Limb (tissue), 2 donors: ENCODE measurements at regions not wholly inside any gene's neighbourhood (a gene's known extent, or its start where the extent isn't known, plus 50 kb on each side); places are given as distances from the start of the nearest gene placed in this dataset.
"Not testable (repeated sequence)": the region's sequence is repeated elsewhere in the genome, so short reads cannot be mapped to it uniquely, and the experiment has no call there.

ENCODE experiments used
- DNase-seq, 2 donors: peaks; one replicate each; pipeline ENCODE4 v3.0.0-alpha.2; 2016; ENCODE audit errors: extremely low spot score in 2 of 2

DNA sequence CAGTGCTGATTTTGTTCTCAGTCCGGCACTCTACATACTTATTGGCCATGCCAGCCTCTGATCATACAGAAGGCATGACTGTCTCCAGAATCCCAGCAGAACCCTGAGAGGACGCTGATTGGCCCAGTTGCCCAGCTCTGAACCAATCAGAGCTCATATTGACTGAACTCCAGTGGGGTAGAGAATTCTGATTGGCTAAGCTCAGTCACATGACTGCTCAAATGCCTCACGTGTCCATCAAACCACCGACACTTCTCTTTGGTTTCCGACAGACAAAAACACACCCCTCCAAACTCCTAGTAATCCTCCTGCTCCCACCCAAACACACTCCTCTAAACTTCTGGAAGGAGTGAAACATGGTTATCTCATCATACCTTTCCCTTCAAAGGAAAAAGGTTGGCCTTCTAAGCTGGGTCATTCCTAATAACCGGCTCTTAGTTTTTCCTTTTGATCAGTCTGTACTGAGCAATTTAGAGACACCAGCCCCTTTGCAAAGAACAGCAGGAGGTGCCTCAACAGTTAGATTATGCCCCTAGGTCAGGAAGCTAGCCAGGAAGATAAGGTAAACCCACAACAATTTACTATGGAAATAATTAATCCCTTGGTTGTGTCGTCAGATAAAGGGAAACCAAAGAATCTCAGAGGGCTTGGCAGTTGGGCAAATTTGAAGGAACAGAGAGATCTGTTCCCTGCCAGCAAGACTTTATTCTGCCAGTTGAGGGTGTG is 187.8 kb downstream of the TLE3 start:
- DNase-seq, result no peak

DNA sequence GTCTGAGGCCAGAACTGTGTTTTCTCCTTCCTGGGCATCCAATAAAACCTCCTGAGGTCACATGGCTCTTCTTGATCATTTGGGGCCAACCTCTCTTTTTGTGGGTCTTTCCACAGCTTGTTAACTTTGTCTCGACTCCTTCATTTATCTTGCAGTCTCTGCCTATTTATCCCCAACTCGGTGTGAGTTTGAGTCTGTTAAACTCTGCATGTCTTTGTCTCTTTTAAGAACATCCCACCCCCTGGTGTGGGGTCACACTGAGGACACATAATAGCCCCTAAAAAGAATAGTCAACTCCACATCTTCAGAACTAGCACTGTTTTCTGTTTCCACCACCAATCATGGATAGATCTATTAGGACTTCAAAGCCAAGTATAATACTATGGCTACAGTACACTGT is 187.2 kb downstream of the TLE3 start:
- no peak for DNase-seq

DNA sequence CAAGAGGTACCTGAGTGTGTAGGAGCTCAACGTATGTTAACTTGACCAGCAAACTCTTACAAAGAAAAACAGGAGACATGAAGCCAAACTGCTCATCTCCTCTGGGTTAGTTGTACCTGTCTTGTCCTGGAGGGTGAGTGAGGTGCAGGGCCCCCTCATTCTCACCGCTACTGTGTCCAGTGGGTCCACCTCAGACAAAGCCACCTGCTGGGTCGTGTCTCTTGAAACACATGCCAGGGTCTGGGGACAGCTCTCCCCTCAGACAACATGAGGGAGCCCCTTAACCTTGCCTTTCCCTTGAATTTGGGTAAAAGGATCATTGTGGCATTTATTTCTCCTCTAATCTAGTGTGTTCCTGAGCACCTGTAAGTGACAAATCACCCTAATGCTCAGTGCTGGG is 185.6 kb downstream of the TLE3 start:
- DNase-seq, result no peak

DNA sequence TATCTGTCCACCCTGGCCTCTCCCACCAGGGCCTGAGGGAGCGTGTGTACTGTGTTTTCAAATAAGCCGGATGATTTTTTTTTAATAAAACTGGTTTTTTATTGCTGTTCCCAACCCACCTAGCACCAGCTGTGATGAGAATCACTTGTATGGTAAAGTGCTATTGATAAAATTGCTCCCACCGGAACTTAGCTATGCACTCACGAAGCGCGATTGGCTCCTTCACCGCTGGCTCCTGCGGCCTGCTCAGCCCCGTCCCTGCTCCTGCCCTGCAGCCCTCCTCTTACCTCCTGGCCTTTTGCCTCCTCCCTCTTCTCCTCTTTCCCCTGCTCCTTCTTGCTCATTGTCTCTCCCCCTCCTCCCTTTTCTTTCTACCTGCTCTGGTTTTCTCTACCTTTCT is 183.7 kb downstream of the TLE3 start:
- no peak for DNase-seq

DNA sequence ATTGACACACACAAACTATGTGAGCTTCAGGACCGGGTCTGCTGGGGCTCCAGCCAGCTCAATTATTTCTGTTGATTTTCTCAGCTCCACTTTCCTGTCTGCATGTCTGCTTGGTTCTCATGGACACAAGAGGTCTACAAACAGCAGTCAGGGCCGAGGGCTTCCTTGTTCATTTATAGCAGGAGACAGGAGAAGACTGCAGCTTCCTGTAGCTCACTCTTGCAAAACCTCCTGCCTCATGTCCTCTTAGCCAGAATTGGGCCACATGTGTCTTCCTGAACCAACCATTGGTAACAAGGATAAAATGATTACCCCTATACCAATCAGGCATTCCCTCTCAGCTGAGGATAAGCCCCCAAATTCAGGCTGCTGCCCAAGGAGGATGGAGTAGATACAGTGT is 182.8 kb downstream of the TLE3 start:
- DNase-seq, result no peak

DNA sequence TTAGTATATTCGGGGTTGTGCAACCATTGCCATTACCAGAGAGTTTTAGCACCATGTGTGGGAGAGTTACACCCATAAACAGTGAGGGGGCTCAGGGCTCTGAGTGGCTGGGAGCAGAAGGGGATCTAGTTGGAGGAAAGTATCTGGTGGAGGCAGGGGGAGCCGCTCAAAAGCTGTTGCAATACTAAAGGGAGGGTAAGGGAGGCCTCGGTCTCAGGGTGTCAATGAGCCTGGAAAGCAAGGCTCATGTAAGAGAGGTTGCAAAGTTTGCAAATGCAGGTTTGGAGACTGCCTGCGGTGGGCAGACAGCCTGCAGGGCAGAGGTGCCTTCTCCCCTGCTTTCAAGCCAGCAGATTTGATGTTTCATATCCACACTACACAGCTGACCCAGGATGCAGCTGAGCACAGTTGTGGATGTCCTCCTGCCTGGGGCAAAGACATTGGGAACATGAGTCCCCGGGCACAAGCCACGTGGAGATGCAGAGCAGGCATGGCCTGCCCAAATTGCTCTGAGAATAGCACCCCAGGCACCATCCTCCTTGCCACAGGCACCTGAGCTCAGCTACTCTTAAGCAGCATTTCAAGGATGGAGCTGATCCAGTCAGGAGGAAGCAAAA is 181.4 kb downstream of the TLE3 start:
- no peak for DNase-seq

DNA sequence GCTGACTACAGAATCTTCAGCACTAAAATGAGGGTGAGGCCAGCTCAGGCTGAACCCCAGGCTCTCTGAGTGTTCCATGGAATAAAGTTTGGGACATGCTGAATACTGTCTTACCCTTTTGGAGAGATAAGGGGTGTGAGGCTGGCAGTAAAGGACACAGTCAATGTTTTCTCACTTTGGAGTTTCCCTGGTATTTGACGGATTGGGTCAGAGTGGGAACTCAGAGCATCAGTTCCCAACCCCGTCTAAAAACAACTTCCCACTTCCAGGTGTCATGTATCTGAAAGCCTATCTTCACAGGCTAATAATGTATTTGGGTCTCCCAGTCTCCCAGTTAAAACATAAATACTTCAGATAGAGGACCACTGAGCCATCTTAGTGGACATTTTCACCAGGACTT is 180.7 kb downstream of the TLE3 start:
- DNase-seq, result no peak

DNA sequence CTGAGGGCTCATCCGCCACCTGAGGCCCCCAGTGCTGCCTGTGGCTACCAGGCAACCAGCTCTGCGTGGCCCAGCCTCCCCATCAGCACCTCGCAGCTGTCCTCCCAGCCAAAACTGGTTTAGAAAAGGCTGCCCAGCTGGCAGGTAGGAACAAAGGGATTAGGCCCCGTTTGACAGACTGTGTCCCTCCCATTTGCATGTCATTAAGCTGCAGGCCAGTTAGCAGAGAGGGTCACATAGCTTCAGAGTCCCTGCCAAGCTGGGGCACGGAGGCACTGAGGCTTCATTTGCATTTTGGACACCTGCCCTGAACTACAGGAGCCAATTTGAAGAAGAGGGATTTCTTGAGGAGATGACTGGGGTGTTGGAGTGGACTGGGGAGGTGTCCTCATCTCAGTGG is 177.9 kb downstream of the TLE3 start:
- peak in 1 of 2 donors; percentile 53 for DNase-seq

DNA sequence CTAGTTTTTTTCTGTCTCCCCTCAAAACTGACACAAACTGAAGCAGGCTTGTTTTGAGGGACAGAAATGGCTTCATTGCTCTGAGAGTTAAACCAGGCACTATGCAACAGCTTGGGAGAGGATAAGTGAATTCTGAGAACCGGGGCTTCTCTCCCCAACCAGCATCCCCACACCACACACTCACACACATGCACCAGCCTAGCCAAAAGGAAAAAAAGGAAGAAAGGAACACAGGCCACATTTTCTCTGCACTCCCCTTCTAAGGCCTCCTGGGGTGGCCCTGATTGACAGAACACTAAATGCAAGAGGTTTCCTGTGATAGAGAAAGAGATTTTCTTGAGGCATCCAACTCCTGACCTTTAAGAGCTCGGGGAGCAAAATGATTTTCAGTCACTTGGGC is 177.5 kb downstream of the TLE3 start:
- no peak for DNase-seq

DNA sequence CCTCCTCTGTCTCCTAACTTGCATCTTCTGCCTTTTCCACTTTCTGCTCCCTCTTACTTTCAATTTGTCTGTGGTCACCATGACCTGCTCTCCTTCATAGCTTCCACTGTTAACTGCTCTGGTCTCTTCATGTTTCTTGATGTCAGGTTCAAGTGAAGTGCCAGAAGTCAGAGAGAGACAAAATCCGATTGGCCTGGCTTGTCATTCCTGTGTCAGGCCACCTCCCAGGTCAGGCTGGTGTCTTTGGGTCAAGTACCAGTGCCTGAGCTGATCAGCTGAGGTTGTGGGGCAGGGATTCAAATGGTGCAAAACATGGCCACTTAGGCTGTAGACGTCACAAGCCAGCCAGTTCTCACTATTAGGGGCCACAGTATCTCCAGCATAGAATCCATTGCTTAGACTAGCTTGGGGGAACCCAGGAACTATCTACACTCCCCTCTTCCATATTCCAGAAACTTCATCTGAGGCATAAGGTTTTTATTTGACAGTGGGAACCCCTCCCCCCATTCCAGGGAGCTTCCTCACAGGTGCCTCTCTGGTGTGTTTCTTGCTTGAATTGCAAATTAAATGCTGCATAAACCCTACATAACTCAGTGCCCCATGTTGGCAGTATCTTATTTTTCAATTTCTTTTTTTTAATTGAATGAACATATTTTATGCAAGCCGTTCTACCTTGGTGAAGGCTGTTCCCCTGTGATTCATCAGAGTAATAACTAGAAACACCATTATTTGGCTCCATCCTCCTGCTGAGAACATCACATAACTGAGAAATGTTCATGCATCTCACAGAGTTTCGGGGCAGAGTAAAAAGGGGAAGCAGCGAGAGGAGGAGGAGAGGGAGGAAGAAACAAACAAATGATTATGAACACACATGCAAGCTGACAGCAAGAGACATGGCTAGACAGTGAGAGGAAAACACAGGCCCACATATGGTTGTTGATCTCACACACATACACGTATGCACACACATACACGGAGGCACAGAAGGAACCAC is 175.8 kb downstream of the TLE3 start:
- DNase-seq, result no peak

DNA sequence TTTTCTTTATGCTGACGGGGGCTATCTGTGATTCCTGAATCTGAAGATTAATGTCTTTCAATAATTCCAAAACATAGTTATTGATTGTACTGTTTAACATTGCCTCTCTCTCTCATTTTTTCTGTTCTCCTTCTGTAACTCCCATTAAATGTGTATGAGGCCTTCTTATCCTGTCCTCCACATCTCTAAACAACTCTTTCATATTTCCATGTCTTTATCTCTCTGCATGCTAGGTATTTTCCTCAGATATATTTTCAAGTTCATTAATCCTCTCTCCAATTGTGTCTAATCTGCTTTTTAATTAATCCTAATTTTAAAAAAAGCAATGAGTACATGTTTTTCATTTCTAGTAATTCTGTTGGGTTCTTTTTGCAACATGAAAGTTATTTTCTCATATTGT is 173.2 kb downstream of the TLE3 start:
- DNase-seq, result no peak

DNA sequence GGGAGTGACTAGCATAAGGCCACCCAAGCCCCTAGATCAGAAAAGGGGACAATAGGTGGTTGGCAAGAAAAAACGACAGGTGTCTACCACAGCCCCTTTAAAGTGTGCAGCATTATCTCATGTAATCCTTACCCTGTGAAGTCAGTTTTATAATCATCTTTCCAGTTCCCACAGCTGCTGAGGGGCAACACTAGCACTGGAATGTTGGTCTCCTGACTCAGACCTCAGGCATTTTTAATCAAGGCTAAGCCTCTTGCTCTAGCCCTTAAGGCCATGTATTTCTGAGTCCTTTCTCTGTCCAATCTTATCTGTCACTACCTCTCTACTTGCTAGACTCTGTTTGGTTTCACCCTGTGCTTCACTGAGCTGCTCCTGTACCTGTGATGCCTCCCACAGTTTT is 171.7 kb downstream of the TLE3 start:
- no peak for DNase-seq

DNA sequence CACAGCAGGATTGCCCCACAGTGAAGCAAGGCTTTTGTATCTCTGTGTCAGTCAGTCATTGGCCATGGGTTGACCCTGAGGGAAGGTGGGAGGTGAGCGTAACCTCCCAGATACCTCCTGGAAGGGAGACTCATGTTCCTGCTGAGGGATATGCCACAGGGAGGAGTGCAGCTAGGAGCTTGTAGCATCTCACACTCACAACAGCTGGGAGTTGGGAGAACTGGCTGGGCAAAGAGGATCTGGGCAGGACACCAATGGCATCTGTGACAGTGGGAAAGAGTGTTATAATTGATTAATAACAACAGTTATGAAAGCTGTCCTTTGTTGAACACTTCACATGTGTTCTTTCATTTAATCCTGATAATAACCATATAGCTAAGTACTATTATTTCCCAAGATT is 171.0 kb downstream of the TLE3 start:
- DNase-seq, result no peak

DNA sequence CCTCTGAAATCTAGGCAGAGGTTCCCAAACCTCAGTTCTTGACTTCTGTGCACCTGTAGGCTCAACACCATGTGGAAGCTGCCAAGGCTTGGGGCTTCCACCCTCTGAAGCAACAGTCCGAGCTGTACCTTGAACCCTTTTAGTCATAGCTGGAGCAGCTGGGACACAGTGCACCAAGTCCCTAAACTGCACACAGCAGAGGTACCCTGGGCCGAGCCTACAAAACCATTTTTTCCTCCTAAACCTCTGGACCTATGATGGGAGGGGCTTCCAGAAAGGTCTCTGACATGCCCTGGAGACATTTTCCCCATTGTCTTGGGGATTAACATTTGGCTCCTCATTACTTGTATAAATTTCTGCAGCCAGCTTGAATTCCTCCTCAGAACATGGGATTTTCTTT is 168.8 kb downstream of the TLE3 start:
- not testable (repeated sequence) for DNase-seq

DNA sequence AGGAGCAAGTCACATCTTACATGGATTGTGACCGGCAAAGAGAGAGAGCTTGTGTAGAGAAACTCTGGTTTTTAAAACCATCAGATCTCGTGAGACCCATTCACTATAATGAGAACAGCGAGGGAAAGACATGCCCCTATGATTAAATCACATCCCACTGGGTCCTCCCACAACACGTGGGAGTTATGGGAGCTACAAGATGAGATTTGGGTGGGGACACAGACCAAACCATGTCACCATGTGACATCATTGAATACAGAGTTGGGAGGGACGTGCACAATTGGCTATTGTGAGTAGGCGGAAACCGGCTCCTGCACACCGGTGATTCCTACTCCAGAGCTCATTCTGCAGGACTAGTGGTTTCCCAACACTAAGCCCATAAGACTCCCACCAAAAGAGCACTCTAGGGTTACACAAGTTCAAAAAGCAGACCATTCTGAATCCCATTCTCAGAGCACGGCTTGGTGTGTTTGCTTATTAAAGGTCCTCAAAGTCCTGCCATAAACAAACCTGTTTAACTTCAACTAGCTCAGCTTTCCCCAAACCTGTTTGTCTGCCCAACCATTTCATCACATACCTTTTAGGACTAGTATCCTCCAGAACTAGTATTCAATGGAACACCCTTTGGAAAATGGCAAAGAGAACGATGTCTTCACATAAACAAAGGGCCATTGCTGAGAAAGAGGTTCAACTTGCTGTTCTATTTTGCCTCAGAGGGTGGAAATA is 167.6 kb downstream of the TLE3 start:
- no peak for DNase-seq

DNA sequence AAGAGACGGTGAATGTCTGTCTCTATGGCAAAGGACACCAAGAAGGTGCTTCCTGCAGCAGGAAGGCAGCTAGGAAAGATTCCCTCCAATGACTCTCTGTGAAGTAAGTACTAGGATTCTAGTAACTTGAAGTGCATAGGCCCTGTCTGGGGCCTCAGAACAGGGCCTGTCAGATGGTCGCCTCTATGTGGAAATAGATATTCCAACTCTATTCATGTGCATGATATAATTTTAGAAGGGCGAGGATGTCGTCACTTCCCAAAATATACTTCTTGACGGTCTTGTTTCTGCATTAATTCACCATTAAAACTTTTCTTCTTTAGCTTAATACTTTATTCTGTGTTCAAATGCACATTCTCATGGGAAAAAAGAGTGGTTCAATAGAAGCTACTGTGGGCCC is 167.0 kb downstream of the TLE3 start:
- no peak for DNase-seq

DNA sequence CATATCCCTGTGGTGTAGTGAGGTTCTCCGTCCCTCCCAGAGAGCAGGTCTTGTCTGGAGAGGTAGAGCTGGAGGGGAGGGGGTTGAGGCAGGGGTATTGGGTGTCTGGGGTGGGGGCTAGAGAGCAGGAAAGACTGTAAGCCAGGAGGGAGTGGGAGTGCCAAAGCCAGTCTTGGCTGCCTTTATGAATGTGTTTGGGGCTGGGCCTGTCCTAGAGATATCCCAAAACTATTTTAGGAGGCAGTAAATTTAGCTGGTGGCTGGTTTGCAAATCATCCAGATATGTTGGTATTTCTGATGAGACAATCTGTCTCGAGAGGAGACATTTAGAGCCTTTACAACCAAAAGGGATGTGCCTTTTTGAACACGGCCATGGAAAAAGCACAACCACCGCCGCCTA is 166.6 kb downstream of the TLE3 start:
- DNase-seq, result no peak

DNA sequence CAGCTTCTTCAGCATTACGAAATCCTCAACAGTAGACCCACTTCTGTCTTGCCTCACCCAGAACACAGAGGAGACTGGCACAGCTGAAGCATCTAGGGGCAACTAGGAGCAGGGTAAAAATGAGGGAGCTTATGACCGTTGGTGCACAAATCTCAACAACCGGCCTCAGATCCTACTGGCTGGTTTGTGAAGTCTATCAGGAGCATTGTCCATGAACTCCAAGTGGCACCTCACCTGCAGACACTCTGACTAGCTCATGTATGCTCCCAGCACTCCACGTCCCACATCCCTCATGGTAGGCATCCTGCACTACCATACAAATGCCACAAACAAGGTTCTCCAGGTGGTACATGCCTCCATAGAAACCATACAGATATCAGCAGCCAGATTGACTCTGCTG is 163.1 kb downstream of the TLE3 start:
- DNase-seq, result no peak

DNA sequence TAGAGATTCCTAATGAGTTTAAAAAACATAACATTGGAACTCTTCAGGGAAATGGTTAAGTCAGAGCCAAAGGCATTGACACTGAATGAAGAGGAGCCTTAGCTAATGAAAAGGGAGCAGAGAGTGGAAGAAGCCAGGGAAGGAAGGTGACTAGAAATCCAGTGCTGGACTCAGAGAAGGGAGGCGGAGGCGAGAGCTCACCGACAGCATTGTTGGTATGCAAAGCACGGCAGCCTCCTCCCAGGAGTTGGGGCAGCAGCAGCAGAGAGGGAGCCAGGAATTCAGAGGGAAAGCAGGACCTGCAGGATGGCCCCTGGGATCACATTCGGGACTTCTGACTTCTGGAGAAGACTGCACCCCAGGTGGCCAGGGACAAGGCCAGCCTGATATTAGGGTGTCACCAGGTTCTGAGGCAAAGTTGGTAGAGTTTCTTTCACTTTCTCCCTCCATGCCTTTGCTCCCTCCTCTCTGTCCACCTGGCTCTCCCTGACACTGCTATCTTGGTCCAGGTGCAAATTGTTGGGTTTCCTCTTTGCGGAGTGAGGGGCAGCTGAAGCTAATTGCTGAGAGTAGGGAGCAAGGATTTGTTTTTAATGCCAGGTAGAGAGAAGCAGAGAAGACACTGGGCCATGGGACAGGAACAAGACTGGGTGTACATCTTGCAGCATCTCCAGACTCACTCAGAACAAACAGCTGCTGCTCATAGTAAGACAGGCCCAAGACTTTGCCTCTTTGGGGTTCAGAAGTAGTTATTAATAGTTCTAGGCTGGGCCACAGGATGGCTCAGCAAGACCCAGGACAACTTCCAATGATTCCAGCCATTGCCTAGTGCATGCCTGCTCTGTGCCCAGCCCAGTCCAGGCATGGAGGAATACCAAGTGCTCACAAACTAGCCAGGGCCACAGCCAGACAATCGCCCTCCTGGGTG is 157.9 kb downstream of the TLE3 start:
- no peak for DNase-seq

DNA sequence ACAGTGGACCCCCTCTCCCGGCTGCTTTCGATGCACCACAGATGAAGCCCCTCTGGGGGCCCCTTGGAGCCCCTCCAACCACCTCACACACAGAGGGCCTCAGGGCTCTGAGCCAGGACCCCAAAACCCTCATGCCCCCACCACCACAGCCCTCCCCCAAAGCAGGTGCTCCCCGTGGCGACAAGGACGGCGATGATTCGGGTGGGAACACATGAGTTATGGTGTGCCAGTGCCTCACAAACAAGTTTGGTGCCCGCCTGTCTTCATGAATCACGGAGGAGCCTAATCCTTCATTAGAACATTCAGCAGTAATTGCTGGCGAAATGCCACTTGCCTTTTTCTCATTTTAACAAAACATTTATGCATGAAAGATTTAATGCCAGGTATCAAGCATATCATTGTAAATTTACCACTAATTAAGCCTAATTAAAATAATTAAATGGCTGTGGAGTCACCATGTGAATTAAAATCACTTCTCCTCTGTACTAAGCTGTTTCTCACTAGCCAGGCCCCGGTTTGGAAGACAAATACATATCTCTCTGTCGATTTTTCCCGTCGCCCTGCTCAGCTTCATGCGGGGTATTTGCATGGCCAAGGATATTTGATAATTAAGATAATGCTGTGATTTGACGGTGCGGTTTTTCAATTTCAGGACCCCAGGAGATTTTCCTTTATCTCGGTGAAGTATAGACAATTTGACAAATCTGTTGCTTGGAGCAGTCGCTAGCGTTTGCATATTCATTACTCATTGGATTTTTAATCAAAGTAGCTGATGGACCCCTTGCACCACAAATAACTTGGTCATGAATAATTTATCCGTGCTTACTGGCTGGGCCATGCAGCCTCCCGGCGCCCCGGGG is 157.0 kb downstream of the TLE3 start:
- peak in 1 of 2 donors; percentile 56 for DNase-seq
